ENCODE measurements at regions not wholly inside any gene's neighbourhood (a gene's known extent, or its start where the extent isn't known, plus 50 kb on each side); places are given as distances from the start of the nearest gene placed in this dataset.

GRCh38 chr20:21801193-21801592 lies 95.7 kb downstream of the PAX1 start:
- ChIA-PET POLR2A (no interaction called here), CTCF (interaction anchor here (0.7 kb wide), 1 partner anchor 9 kb away, joined by 3 read pairs; no protein-coding TSS in a partner anchor)
- no peak for TF ChIP-seq CTCF (IDR thresholded peaks at IDR 0.05; ENCODE audit: insufficient read depth, low read depth, low read length)
- no peak for DNase-seq (ENCODE audit: low read depth)
- Histone ChIP-seq H3K27me3 (ENCODE audit: control insufficient read depth, insufficient read depth, low read length) (no peaks in the 10 kb centered on the region), H3K36me3 (ENCODE audit: control insufficient read depth, insufficient read depth, low read length) (no peaks in the 10 kb centered on the region), H3K4me3 (ENCODE audit: low read depth, low read length) (no peak overlapping the region)

- TF ChIP-seq CTCF (IDR thresholded peaks at IDR 0.05; ENCODE audit: insufficient read depth, low read depth, low read length): no peak
- DNase-seq (ENCODE audit: low read depth): no peak
- Histone ChIP-seq H3K36me3 (ENCODE audit: control insufficient read depth, insufficient read depth, low read length) (no peaks in the 10 kb centered on the region), H3K27me3 (ENCODE audit: control insufficient read depth, insufficient read depth, low read length) (no peaks in the 10 kb centered on the region), H3K4me3 (ENCODE audit: low read depth, low read length) (no peak overlapping the region)
- POLR2A ChIA-PET: no interaction called here
- CTCF ChIA-PET: no interaction called here
These were observed 92.9 kb downstream of the PAX1 start for GRCh38 chr20:21798384-21798783.

GRCh38 chr20:21796059-21796458 lies 90.6 kb downstream of the PAX1 start:
- POLR2A ChIA-PET: no interaction called here
- no peak for TF ChIP-seq CTCF (IDR thresholded peaks at IDR 0.05; ENCODE audit: insufficient read depth, low read depth, low read length)
- H3K4me3 ChIP-seq (ENCODE audit: low read depth, low read length): no peak overlapping the region
- H3K36me3 ChIP-seq (ENCODE audit: control insufficient read depth, insufficient read depth, low read length): no peaks in the 10 kb centered on the region
- CTCF ChIA-PET: no interaction called here
- H3K27me3 ChIP-seq (ENCODE audit: control insufficient read depth, insufficient read depth, low read length): no peaks in the 10 kb centered on the region
- no peak for DNase-seq (ENCODE audit: low read depth)

GRCh38 chr20:21788082-21788481 lies 82.6 kb downstream of the PAX1 start:
- Histone ChIP-seq H3K4me3 (ENCODE audit: low read depth, low read length) (no peak overlapping the region), H3K36me3 (ENCODE audit: control insufficient read depth, insufficient read depth, low read length) (no peaks in the 10 kb centered on the region), H3K27me3 (ENCODE audit: control insufficient read depth, insufficient read depth, low read length) (no peaks in the 10 kb centered on the region)
- ChIA-PET CTCF (no interaction called here), POLR2A (no interaction called here)
- no peak for TF ChIP-seq CTCF (IDR thresholded peaks at IDR 0.05; ENCODE audit: insufficient read depth, low read depth, low read length)
- DNase-seq (ENCODE audit: low read depth): no peak

GRCh38 chr20:21781446-21782075 lies 76.1 kb downstream of the PAX1 start:
- H3K36me3 ChIP-seq (ENCODE audit: control insufficient read depth, insufficient read depth, low read length): no peaks in the 10 kb centered on the region
- no peak for TF ChIP-seq CTCF (IDR thresholded peaks at IDR 0.05; ENCODE audit: insufficient read depth, low read depth, low read length)
- CTCF ChIA-PET: no interaction called here
- DNase-seq (ENCODE audit: low read depth): no peak
- H3K27me3 ChIP-seq (ENCODE audit: control insufficient read depth, insufficient read depth, low read length): no peaks in the 10 kb centered on the region
- H3K4me3 ChIP-seq (ENCODE audit: low read depth, low read length): no peak overlapping the region
- POLR2A ChIA-PET: no interaction called here

All from BJ (cell line).